ENCODE measurements at regions not wholly inside any gene's neighbourhood (a gene's known extent, or its start where the extent isn't known, plus 50 kb on each side); places are given as distances from the start of the nearest gene placed in this dataset.

GRCh38 chr4:138405934-138406567 lies 163.9 kb upstream of the SLC7A11 start:
- no peaks in the 10 kb centered on the region for H3K27me3 ChIP-seq (ENCODE audit: control insufficient read depth in 2 of 2, insufficient read depth in 2 of 2, low read length in 2 of 2)
- intact Hi-C loops (cut with micrococcal nuclease) (no loop called here), dilution Hi-C loops (cut with MboI; ENCODE audit: extremely low pct_ligation_motif_present, low sequenced_read_pairs) (no loop called here)
- no peaks in the 10 kb centered on the region for H3K79me2 ChIP-seq (ENCODE audit: control insufficient read depth, insufficient read depth, low read length)
- CTCF ChIA-PET = interaction anchor here (0.9 kb wide), 1 partner anchor 121 kb away, joined by 3 read pairs; no protein-coding TSS in a partner anchor
- H3K9me1 ChIP-seq (replicated peaks; ENCODE audit: control insufficient read depth, extremely low read depth, insufficient read depth, low read length) = no peaks in the 10 kb centered on the region
- POLR2A ChIA-PET = no interaction called here
- H4K20me1 ChIP-seq (replicated peaks; ENCODE audit: control insufficient read depth, extremely low read depth, insufficient read depth, low read length) = no peaks in the 10 kb centered on the region
- H3K9me3 ChIP-seq (replicated peaks; ENCODE audit: control insufficient read depth, insufficient read depth, low read length) = no peaks in the 10 kb centered on the region
- FAIRE-seq = no peak
- BruUV-seq (replicated peaks) = no TSS peak
- TF ChIP-seq POLR2AphosphoS5 (IDR thresholded peaks at IDR 0.05; ENCODE audit: insufficient read depth, low read depth, low read length) = no peak
- TF ChIP-seq FOS (IDR thresholded peaks at IDR 0.05; ENCODE audit: borderline replicate concordance, insufficient read depth, low read length) = no peak
- no peak for TF ChIP-seq CTCF (IDR thresholded peaks at IDR 0.05; ENCODE audit: extremely low read depth in 1 of 2, insufficient read depth in 1 of 2, low read depth in 1 of 2, low read length in 2 of 2)
- TF ChIP-seq EZH2 (IDR thresholded peaks at IDR 0.05; ENCODE audit: borderline replicate concordance, low read depth, low read length, severe bottlenecking) = no peak
- TF ChIP-seq MAX (IDR thresholded peaks at IDR 0.05; ENCODE audit: insufficient read depth, insufficient read length) = no peak
- TF ChIP-seq MYC (IDR thresholded peaks at IDR 0.05; ENCODE audit: low read depth, low read length) = no peak
- TF ChIP-seq GATA2 (IDR thresholded peaks at IDR 0.05; ENCODE audit: insufficient read depth, insufficient read length, low read depth, low read length) = no peak
- no peak for TF ChIP-seq JUN (IDR thresholded peaks at IDR 0.05; ENCODE audit: borderline replicate concordance, insufficient read depth, insufficient read length, low read depth)
- no peak for TF ChIP-seq POLR2A (IDR thresholded peaks at IDR 0.05; ENCODE audit: low read depth, low read length)
- DNase-seq (ENCODE audit: low read depth, low spot score) = no peak
- no peaks in the 10 kb centered on the region for H3K4me1 ChIP-seq (ENCODE audit: control insufficient read depth, extremely low read depth, insufficient read depth, low read length)
- H2AFZ ChIP-seq (ENCODE audit: low read depth, low read length) = no peak overlapping the region
- no peak overlapping the region for H3K4me2 ChIP-seq (ENCODE audit: insufficient read depth, low read length)
- H3K4me3 ChIP-seq (replicated peaks in 1 of 3; ENCODE audit: insufficient read depth in 1 of 3, low read depth in 1 of 3, low read length in 3 of 3) = no peak overlapping the region
- H3K9ac ChIP-seq (replicated peaks; ENCODE audit: extremely low read depth, insufficient read depth, low read length) = no peak overlapping the region
- no peak overlapping the region for H3K27ac ChIP-seq (ENCODE audit: insufficient read depth, low read depth, low read length)
- H3K36me3 ChIP-seq (ENCODE audit: control insufficient read depth in 2 of 2, extremely low read depth in 1 of 2, insufficient read depth in 2 of 2, low read length in 2 of 2) = no peaks in the 10 kb centered on the region
